ENCODE measurements at regions not wholly inside any gene's neighbourhood (a gene's known extent, or its start where the extent isn't known, plus 50 kb on each side); places are given as distances from the start of the nearest gene placed in this dataset.

- TF ChIP-seq CTCF (IDR thresholded peaks at IDR 0.05; ENCODE audit: low read depth, low read length): no peak
- TF ChIP-seq EZH2phosphoT487 (IDR thresholded peaks at IDR 0.05; ENCODE audit: low read depth): no peak
Observed at GRCh38 chr7:57342954-57343353, 107.0 kb upstream of the ZNF716 start.

All from OCI-LY3 (cell line).